ENCODE measurements at regions not wholly inside any gene's neighbourhood (a gene's known extent, or its start where the extent isn't known, plus 50 kb on each side); places are given as distances from the start of the nearest gene placed in this dataset.

DNA sequence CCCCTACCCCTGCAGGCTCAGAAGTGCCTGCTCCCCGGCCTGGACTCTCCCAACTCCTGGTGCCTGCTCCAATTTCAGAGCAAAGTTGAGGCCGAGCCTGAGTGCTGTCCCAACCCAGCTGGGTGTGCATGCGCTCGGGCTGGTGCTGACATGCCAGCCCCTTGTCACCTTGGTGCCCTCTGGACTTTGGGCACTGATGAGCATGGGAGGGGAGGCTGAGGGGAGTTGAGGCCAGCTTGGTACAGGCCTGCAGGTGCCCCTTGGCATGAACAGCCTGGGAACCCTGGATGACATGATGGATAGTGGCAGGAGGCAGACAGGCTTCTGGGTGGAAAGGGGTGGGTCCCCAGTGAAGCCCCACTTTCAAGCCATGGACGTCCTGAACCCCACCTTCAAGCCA, 366.1 kb upstream of the NEGR1 start:
- H3F3A ChIP-seq (ENCODE audit: insufficient read depth): no peaks in the 10 kb centered on the region
- H2AFZ ChIP-seq (ENCODE audit: low read depth, low read length, severe bottlenecking): no peak overlapping the region
- H4K20me1 ChIP-seq (ENCODE audit: low read depth, low read length): no peaks in the 10 kb centered on the region
- no peak overlapping the region for H3K4me3 ChIP-seq (ENCODE audit: insufficient read depth, low read length, poor library complexity, severe bottlenecking)
- no peak overlapping the region for H3K9ac ChIP-seq (ENCODE audit: low read length)
- H3K4me2 ChIP-seq (ENCODE audit: low read depth, low read length, poor library complexity, severe bottlenecking): no peak overlapping the region
- H3K27ac ChIP-seq (ENCODE audit: low read depth, low read length): no peak overlapping the region
- H3K9me3 ChIP-seq (ENCODE audit: insufficient read depth, low read length): no peaks in the 10 kb centered on the region
- no peaks in the 10 kb centered on the region for H3K27me3 ChIP-seq (ENCODE audit: low read length)
- H3K36me3 ChIP-seq (ENCODE audit: low read length): no peaks in the 10 kb centered on the region
- TF ChIP-seq EZH2phosphoT487 (conservative IDR thresholded peaks at IDR 0.05; ENCODE audit: low read length) (no peak), CTCF (IDR thresholded peaks at IDR 0.05; ENCODE audit: insufficient read depth, low read length, poor library complexity, severe bottlenecking) (no peak)
- H3K79me2 ChIP-seq (ENCODE audit: insufficient read depth, low read length): no peaks in the 10 kb centered on the region
- H3K9me2 ChIP-seq (replicated peaks; ENCODE audit: insufficient read depth, low read length): no peaks in the 10 kb centered on the region

DNA sequence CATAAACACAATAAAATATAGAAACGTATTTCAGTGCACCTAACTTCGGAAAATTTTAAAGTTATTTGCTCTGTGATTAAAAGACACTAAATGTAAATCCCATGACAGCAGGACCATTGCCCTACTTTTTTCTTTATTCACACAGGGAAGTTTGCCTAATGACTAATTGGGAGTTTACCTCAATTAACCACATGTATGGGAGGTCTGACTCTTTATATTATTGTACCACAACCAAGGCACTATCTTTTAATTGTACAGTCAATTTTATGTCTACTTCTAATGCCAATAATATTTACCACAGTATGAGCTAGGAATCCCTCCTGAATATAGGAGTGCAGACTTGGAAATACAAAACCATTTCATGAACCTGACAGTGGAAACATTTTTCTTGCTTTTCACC, 360.8 kb upstream of the NEGR1 start:
- no peaks in the 10 kb centered on the region for H3K79me2 ChIP-seq (ENCODE audit: insufficient read depth, low read length)
- H4K20me1 ChIP-seq (ENCODE audit: low read depth, low read length): no peaks in the 10 kb centered on the region
- H3K27me3 ChIP-seq (ENCODE audit: low read length): no peaks in the 10 kb centered on the region
- H3K27ac ChIP-seq (ENCODE audit: low read depth, low read length): no peak overlapping the region
- H3K4me3 ChIP-seq (ENCODE audit: insufficient read depth, low read length, poor library complexity, severe bottlenecking): no peak overlapping the region
- no peak overlapping the region for H3K4me2 ChIP-seq (ENCODE audit: low read depth, low read length, poor library complexity, severe bottlenecking)
- no peak overlapping the region for H2AFZ ChIP-seq (ENCODE audit: low read depth, low read length, severe bottlenecking)
- no peaks in the 10 kb centered on the region for H3K9me3 ChIP-seq (ENCODE audit: insufficient read depth, low read length)
- H3K9me2 ChIP-seq (replicated peaks; ENCODE audit: insufficient read depth, low read length): no peaks in the 10 kb centered on the region
- H3F3A ChIP-seq (ENCODE audit: insufficient read depth): no peaks in the 10 kb centered on the region
- no peaks in the 10 kb centered on the region for H3K36me3 ChIP-seq (ENCODE audit: low read length)
- no peak for TF ChIP-seq CTCF (IDR thresholded peaks at IDR 0.05; ENCODE audit: insufficient read depth, low read length, poor library complexity, severe bottlenecking)
- TF ChIP-seq EZH2phosphoT487 (conservative IDR thresholded peaks at IDR 0.05; ENCODE audit: low read length): no peak
- H3K9ac ChIP-seq (ENCODE audit: low read length): no peak overlapping the region

DNA sequence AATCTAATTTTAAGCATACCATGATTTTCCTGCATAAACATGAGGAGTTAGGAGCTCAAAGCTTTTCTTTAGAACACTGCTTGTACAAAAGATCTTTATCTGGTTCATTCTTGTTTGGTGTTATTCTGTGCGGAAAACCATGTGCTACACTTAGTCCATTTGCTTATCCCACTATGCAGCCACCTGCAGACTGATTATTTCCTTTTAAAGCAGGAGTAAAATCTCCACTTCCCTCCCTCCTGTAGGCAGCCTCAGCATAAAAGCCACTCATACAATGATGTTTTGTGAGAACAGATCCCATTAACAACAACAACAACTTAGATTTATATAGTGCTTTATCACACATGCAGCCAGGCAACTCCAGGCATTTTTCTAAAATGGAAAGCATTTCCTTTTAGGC, 355.3 kb upstream of the NEGR1 start:
- H4K20me1 ChIP-seq (ENCODE audit: low read depth, low read length): no peaks in the 10 kb centered on the region
- no peaks in the 10 kb centered on the region for H3F3A ChIP-seq (ENCODE audit: insufficient read depth)
- H3K4me2 ChIP-seq (ENCODE audit: low read depth, low read length, poor library complexity, severe bottlenecking): no peak overlapping the region
- H2AFZ ChIP-seq (ENCODE audit: low read depth, low read length, severe bottlenecking): no peak overlapping the region
- no peaks in the 10 kb centered on the region for H3K79me2 ChIP-seq (ENCODE audit: insufficient read depth, low read length)
- no peak overlapping the region for H3K9ac ChIP-seq (ENCODE audit: low read length)
- no peaks in the 10 kb centered on the region for H3K9me2 ChIP-seq (replicated peaks; ENCODE audit: insufficient read depth, low read length)
- no peak overlapping the region for H3K27ac ChIP-seq (ENCODE audit: low read depth, low read length)
- no peaks in the 10 kb centered on the region for H3K9me3 ChIP-seq (ENCODE audit: insufficient read depth, low read length)
- H3K36me3 ChIP-seq (ENCODE audit: low read length): no peaks in the 10 kb centered on the region
- no peak overlapping the region for H3K4me3 ChIP-seq (ENCODE audit: insufficient read depth, low read length, poor library complexity, severe bottlenecking)
- TF ChIP-seq CTCF (IDR thresholded peaks at IDR 0.05; ENCODE audit: insufficient read depth, low read length, poor library complexity, severe bottlenecking) (no peak), EZH2phosphoT487 (conservative IDR thresholded peaks at IDR 0.05; ENCODE audit: low read length) (no peak)
- H3K27me3 ChIP-seq (ENCODE audit: low read length): no peaks in the 10 kb centered on the region

GRCh38 chr1:72636631-72637030, 354.3 kb upstream of the NEGR1 start:
- Histone ChIP-seq H3K9me3 (ENCODE audit: insufficient read depth, low read length) (no peaks in the 10 kb centered on the region), H2AFZ (ENCODE audit: low read depth, low read length, severe bottlenecking) (no peak overlapping the region), H3K27me3 (ENCODE audit: low read length) (no peaks in the 10 kb centered on the region), H3K4me2 (ENCODE audit: low read depth, low read length, poor library complexity, severe bottlenecking) (no peak overlapping the region), H3F3A (ENCODE audit: insufficient read depth) (no peaks in the 10 kb centered on the region), H4K20me1 (ENCODE audit: low read depth, low read length) (no peaks in the 10 kb centered on the region), H3K4me3 (ENCODE audit: insufficient read depth, low read length, poor library complexity, severe bottlenecking) (no peak overlapping the region), H3K36me3 (ENCODE audit: low read length) (no peaks in the 10 kb centered on the region), H3K9ac (ENCODE audit: low read length) (no peak overlapping the region), H3K27ac (ENCODE audit: low read depth, low read length) (no peak overlapping the region), H3K79me2 (ENCODE audit: insufficient read depth, low read length) (no peaks in the 10 kb centered on the region), H3K9me2 (replicated peaks; ENCODE audit: insufficient read depth, low read length) (no peaks in the 10 kb centered on the region)
- TF ChIP-seq CTCF (IDR thresholded peaks at IDR 0.05; ENCODE audit: insufficient read depth, low read length, poor library complexity, severe bottlenecking) (no peak), EZH2phosphoT487 (conservative IDR thresholded peaks at IDR 0.05; ENCODE audit: low read length) (no peak)
